NCI-H2029 treated with DMSO at 0.1 percent for 48 hours (cell line): ENCODE measurements at regions not wholly inside any gene's neighbourhood (a gene's known extent, or its start where the extent isn't known, plus 50 kb on each side); places are given as distances from the start of the nearest gene placed in this dataset.

Experiments used
- DNase-seq: peaks from one replicate; lab custom pipeline; 2025; lab: John Stamatoyannopoulos, UW

GRCh38 chr7:12941512-12941911, 254.1 kb downstream of the ARL4A start:
- no peak for DNase-seq

GRCh38 chr7:12942609-12943008, 255.2 kb downstream of the ARL4A start:
- DNase-seq, result peak; percentile 16

DNA sequence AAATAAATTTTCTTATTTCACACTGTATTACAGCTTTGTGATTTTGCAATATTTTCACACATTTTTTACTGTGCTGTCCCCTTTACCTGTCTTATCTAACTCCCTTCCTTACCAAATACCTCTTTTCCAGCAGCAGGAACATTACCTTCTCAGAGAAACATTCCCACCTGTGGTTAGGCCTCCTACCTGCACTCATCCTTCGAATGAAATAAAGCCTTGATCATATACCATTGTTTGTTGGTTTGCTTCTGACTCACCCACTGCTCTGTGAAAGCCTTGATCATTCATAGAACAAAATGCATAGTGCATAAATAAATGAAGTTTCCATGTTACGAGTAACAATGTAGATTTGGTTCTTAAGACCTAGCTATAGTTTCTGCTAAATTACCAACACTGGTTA, 256.3 kb downstream of the ARL4A start:
- DNase-seq, result no peak

- DNase-seq, result no peak
Observed at GRCh38 chr7:12945901-12946300, 258.5 kb downstream of the ARL4A start.

- no peak for DNase-seq
Observed at GRCh38 chr7:12947465-12947864, 260.0 kb downstream of the ARL4A start.

- no peak for DNase-seq
Observed at GRCh38 chr7:12949060-12949931, 261.9 kb downstream of the ARL4A start.

DNA sequence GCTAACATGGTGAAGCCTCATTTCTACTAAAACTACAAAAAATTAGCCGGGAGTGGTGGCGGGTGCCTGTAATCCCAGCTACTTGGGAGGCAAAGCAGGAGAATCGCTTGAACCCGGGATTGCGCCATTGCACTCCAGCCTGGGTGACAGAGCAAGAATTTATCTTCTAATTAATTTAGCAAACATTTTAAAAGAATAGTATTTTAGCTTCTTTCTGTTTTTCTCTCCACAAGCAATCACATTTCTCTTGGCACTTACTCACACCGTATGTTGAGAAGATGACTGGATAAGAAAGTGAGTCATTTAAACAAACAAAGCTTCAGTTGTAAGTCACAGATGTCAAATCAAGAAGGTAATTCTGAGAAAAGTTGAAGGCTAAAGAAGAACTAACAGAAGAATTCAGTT, 264.0 kb downstream of the ARL4A start:
- DNase-seq, result no peak

- no peak for DNase-seq
Observed at GRCh38 chr7:12954380-12955033, 267.1 kb downstream of the ARL4A start.

DNA sequence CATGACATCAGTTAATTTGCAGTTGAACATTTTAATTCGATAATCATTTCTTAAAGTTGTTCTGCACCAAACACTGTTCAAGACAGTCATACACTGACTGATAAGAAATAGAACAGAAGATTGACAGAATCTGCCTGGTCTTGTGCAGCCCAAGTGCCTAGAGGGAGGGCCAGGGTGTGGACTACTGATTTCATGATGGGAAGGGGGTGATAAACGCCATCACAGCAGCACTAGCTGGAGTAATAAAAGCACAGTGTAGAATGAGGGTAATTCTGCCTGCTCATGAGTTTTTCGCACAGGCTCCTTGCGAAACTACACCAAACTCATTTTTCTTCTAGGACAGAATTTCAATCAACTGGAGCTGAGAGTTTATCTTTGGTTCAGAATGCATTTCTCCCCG, 270.1 kb downstream of the ARL4A start:
- DNase-seq, result no peak

DNA sequence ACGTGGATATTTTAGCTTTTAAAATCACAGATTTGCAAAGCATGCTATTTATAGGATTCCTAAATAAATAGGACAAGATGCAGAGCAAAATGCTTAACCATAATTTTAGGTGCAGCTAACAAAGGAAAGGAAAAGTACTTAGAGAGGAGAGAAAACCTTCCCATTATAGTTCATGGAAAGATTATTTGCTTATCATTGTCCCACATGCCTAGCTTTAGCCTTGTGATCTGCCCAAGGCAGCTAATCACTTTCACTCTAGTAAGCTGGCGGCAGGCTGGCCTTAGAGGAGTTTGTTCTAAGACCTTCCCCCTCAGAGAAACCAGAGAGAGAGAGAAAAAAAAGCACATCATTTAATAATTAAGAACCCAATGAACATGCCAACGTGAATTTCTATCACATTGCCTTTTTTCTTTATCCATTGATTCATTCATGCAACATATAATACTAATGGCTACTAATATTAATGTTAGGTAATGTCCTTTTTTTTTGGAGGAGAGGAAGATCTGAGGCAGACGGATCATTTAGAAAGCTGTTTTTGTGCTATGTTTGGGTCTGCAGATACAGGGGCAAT, 274.6 kb downstream of the ARL4A start:
- no peak for DNase-seq

DNA sequence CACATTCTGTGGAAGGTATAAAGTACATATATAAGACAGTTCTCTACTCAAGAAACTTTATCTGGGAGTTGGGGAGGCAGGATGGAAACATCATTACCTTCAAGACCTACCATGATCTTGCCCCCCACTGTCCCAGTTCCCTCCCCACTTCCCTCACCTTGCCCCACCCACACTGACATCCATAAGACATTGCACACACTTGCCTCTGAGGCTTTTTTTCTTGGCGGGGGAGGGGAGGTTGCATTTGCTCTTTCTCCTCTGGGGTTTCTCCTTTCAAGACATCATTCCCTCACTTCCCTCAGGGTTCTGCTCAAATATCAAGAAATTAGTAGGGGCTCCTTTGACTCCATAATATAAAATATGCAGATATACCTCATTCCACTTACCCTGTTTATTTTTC, 276.0 kb downstream of the ARL4A start:
- no peak for DNase-seq

DNA sequence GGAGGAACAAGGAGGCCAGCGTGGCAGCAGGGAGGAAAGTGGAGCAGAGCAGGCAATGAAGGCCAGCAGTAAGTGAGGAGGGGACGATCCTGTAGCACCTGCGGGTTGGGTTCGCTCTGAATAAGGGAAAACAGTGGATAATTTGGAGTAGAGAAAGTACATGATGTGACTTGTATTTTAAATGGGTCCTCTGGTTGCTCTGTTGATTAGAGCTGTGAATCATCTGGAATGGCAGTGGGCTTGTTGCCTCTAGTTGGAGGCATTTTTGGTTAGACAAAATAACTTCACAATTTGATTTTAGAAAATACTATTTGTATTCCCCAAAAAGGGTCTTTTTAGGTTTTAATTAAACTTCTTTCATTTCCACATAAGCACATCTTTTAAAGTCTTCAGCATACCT, 277.4 kb downstream of the ARL4A start:
- DNase-seq, result no peak

GRCh38 chr7:12965767-12966166, 278.3 kb downstream of the ARL4A start:
- DNase-seq, result no peak

DNA sequence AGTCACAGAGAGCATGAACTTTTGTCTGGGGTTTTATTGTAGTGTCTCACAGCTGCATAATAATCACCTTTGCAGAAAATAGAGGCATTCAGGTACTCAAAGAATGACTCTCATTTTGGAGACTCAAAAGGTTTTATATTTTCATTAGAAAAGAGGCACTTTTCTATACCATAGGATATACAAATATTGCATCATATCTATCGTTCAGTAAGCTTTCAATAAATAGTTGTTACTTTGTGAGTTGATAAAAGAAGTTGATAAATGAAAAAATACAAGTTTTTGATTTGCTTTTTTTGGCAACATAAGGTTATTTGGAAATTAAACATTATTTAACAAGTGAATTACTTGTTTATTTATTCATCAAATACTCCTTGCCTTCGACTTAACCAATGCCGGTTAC, 279.9 kb downstream of the ARL4A start:
- no peak for DNase-seq

GRCh38 chr7:12968836-12969422, 281.5 kb downstream of the ARL4A start:
- DNase-seq, result no peak

DNA sequence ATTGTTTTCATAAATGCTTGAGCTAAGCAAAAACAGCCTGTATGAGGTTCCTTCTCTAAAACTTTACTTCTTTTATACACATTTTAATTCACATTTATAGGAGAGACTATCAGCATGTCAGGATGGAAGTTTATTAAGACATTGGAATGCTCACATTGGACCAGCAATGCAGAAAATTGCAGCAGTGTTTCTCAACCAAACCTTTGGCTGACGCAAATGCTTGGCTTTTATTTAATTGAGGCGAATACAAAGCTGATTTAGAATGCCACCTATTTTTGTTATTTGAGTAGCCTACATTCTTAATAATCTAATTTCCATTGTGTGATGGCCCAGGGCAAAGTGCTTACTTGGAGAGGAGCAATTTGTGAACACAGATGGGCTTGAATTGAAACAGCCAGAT, 283.2 kb downstream of the ARL4A start:
- DNase-seq, result no peak

DNA sequence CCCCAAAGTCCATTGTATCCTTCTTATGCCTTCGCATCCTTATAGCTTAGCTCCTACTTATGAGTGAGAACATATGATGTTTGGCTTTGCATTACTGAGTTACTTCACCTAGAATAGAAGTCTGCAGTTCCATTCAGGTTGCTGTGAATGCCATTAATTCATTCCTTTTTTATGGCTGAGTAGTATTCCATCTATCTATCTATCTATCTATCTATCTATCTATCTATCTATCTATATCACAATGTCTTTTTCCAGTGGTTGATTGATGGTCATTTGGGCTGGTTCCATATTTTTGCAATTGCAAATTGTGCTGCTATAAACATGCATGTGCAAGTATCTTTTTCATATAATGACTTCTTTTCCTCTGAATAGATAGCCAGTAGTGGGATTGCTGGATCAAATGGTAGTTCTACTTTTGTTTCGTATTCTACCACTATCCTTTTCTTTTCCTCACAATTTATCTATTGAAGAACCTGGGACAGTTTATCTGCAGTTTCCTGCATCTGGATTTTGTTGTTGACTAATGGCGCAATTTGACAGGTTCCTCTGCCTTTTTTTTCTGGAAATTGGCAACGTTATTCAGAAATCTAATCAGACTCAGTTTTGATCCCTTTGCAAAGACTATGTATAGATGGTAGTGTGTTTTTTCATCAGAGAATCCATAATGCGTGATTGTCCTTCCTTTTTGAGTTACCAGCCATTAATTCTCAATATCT, 287.2 kb downstream of the ARL4A start:
- no peak for DNase-seq

GRCh38 chr7:12975412-12975811, 288.0 kb downstream of the ARL4A start:
- DNase-seq, result no peak

DNA sequence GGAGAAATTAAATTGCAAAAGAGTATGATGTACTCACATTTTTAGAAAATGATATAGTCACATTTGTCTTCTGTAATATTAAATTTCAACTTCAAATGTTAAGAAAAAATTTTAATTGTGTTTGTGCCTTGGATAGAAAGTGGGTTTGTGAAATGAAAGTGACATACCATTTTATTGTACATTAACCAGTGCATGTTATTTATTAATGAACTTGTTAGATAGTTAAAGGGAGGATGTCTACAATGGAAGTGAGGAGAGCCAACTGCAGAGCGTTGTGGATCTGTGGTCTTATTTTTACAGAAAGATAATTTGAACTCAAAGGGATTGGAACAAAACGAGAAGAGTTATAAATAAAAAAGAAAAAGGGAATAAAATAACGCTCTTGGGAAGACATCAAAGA, 291.7 kb downstream of the ARL4A start:
- no peak for DNase-seq

DNA sequence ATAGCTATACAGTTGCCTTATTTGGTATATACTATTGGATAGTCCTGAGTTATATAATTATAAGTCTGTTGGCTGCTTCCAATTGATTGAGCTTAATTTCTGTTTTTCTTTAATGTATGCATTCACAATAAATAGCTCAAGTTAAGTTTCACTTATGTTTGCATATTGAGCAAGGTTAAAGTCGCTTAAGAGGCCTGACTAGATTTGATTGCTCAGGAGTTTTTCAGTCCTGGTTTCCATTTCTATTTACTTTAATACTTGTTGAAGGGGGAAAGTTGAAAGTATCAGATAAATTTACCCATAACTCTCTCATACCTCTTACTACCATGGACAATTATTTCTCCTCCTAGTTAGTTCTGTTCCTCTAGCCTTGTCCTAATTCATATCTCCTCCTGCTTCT, 294.7 kb downstream of the ARL4A start:
- no peak for DNase-seq

- no peak for DNase-seq
Observed at GRCh38 chr7:12984117-12984516, 296.7 kb downstream of the ARL4A start.

DNA sequence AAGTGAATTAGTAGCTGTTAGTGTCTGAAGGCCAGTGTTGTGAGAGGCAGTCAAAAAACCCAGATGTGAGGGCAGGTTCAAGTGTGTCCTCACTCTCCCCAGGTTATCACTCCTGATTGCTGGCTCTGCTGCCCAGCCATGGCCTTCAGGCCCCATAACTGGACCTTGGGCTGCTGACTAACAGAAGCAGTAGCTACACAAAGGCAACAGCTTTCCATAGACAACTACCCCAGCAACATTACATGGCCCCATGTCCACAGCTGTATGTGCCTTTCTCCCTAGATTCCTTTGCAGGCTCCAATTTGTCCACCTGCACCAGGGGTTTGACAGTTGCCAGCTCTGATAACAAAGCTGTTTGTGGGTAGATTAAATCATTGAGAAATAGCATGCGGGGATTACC, 297.8 kb downstream of the ARL4A start:
- no peak for DNase-seq
